PC-9 (cell line): ENCODE measurements at regions not wholly inside any gene's neighbourhood (a gene's known extent, or its start where the extent isn't known, plus 50 kb on each side); places are given as distances from the start of the nearest gene placed in this dataset.

Experiments used
- EZH2 ChIP-seq: fragments of 200-600 bp; sonication (generic); IDR thresholded peaks from 2 replicates; pipeline ENCODE4 v1.8.0; 2017; ENCODE audit warnings: antibody characterized with exemption, low read depth
- TF ChIP-seq, protein P1 (sequence below): fragments of 200-600 bp; sonication (generic); conservative IDR thresholded peaks from 2 replicates; pipeline ENCODE4 v1.6.1; 2017; ENCODE audit warnings: mixed run types, antibody characterized with exemption, mild to moderate bottlenecking, moderate library complexity

DNA sequence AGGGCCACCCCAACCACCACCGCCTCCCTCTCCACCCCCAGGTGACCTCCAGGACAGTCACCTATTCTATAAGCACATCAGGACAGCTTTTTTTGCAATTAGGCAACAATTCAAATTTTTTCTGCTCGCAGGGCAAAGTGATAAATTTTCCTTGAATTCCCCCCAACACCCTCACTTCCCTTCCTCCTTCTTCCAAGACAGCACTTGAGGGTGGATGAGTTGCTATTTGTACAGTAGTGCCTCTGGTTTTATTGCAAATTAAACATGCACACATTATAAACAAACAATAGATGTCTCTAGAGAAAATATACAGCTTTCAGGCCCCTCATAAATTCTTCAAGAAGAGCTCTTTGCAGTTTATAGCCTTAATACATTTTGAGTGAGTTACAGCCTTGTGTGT lies 80.9 kb upstream of the USP47 start:
- TF ChIP-seq, protein P1, sequence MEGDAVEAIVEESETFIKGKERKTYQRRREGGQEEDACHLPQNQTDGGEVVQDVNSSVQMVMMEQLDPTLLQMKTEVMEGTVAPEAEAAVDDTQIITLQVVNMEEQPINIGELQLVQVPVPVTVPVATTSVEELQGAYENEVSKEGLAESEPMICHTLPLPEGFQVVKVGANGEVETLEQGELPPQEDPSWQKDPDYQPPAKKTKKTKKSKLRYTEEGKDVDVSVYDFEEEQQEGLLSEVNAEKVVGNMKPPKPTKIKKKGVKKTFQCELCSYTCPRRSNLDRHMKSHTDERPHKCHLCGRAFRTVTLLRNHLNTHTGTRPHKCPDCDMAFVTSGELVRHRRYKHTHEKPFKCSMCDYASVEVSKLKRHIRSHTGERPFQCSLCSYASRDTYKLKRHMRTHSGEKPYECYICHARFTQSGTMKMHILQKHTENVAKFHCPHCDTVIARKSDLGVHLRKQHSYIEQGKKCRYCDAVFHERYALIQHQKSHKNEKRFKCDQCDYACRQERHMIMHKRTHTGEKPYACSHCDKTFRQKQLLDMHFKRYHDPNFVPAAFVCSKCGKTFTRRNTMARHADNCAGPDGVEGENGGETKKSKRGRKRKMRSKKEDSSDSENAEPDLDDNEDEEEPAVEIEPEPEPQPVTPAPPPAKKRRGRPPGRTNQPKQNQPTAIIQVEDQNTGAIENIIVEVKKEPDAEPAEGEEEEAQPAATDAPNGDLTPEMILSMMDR, result no peak
- no peak for TF ChIP-seq EZH2
